ENCODE measurements at regions not wholly inside any gene's neighbourhood (a gene's known extent, or its start where the extent isn't known, plus 50 kb on each side); places are given as distances from the start of the nearest gene placed in this dataset.

- Histone ChIP-seq H3K4me1 (no peaks in the 10 kb centered on the region), H3K4me3 (no peak overlapping the region), H3K27ac (no peak overlapping the region), H3K27me3 (no peaks in the 10 kb centered on the region), H3K9me3 (no peaks in the 10 kb centered on the region), H3K36me3 (no peaks in the 10 kb centered on the region)
- no peak for DNase-seq
- TF ChIP-seq, protein P1, sequence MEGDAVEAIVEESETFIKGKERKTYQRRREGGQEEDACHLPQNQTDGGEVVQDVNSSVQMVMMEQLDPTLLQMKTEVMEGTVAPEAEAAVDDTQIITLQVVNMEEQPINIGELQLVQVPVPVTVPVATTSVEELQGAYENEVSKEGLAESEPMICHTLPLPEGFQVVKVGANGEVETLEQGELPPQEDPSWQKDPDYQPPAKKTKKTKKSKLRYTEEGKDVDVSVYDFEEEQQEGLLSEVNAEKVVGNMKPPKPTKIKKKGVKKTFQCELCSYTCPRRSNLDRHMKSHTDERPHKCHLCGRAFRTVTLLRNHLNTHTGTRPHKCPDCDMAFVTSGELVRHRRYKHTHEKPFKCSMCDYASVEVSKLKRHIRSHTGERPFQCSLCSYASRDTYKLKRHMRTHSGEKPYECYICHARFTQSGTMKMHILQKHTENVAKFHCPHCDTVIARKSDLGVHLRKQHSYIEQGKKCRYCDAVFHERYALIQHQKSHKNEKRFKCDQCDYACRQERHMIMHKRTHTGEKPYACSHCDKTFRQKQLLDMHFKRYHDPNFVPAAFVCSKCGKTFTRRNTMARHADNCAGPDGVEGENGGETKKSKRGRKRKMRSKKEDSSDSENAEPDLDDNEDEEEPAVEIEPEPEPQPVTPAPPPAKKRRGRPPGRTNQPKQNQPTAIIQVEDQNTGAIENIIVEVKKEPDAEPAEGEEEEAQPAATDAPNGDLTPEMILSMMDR (IDR thresholded peaks at IDR 0.05): no peak
- TF ChIP-seq EP300 (IDR thresholded peaks at IDR 0.05): no peak
- no peak for TF ChIP-seq POLR2AphosphoS5 (IDR thresholded peaks at IDR 0.05)
- TF ChIP-seq POLR2A (IDR thresholded peaks at IDR 0.05): no peak
- no peak for ATAC-seq (ENCODE audit: low FRiP score in 2 of 2)
- 71 to 74% methylated on average over 4 of the region's 4 CpGs for WGBS, 2 donors
Measured at GRCh38 chr17:69637446-69638156, 223.1 kb downstream of the MAP2K6 start.

DNA sequence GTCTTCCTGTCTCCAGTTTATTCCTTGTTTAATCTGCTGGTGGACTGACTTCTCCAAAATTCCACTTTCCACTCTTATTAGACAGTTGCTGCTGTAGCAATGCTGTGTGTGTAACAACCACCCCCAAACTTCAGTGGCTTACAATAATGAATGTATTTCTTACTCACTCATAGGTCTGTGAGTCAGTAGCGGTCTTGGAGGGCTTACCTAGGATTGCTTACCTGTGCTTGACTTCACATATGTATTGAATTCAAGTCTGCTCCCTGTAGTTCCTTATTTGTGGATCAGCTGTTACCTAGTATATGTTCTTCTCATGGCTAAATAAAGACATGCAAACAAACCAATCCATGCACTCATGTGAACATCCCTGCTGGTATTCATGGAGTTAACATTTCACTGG, 224.6 kb downstream of the MAP2K6 start:
- Histone ChIP-seq H3K4me1 (no peaks in the 10 kb centered on the region), H3K4me3 (no peak overlapping the region), H3K9me3 (no peaks in the 10 kb centered on the region), H3K36me3 (no peaks in the 10 kb centered on the region), H3K27ac (no peak overlapping the region), H3K27me3 (no peaks in the 10 kb centered on the region)
- WGBS, 2 donors: 90 to 95% methylated on average over 1 of the region's 1 CpG
- TF ChIP-seq EP300 (IDR thresholded peaks at IDR 0.05) (no peak), POLR2AphosphoS5 (IDR thresholded peaks at IDR 0.05) (no peak), POLR2A (IDR thresholded peaks at IDR 0.05) (no peak)
- TF ChIP-seq, protein P1 (IDR thresholded peaks at IDR 0.05): no peak
- DNase-seq (no peak), ATAC-seq (ENCODE audit: low FRiP score in 2 of 2) (no peak)

DNA sequence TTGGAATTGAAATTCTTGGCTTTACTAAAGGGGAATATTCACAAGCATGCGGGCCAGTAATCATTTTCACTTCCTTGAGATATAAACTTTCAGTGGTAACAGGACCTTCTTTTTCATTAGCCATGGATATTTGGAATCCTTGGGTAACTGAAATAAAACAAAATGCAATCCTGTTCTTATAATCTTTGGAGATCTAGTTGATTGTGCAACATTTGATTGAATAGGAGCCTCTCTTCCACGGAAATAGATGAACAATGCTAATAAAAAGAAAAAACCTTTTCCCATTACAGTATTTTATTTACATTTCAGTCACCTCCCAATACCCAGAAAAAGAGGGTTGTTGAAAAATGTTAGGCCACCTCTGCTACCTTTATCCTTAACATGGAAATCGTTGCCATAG, 225.6 kb downstream of the MAP2K6 start:
- no peak for TF ChIP-seq POLR2AphosphoS5 (IDR thresholded peaks at IDR 0.05)
- no peak for TF ChIP-seq POLR2A (IDR thresholded peaks at IDR 0.05)
- TF ChIP-seq EP300 (IDR thresholded peaks at IDR 0.05): no peak
- TF ChIP-seq, protein P1 (IDR thresholded peaks at IDR 0.05): no peak
- DNase-seq (no peak), ATAC-seq (ENCODE audit: low FRiP score in 2 of 2) (no peak)
- H3K36me3 ChIP-seq: no peaks in the 10 kb centered on the region
- 58 to 61% methylated on average over 3 of the region's 3 CpGs for WGBS, 2 donors
- H3K27me3 ChIP-seq: no peaks in the 10 kb centered on the region
- H3K4me1 ChIP-seq: no peaks in the 10 kb centered on the region
- no peaks in the 10 kb centered on the region for H3K9me3 ChIP-seq
- H3K27ac ChIP-seq: no peak overlapping the region
- no peak overlapping the region for H3K4me3 ChIP-seq

GRCh38 chr17:69643686-69644085, 229.2 kb downstream of the MAP2K6 start:
- no peak for DNase-seq
- TF ChIP-seq, protein P1 (IDR thresholded peaks at IDR 0.05): no peak
- TF ChIP-seq EP300 (IDR thresholded peaks at IDR 0.05) (no peak), POLR2A (IDR thresholded peaks at IDR 0.05) (no peak), POLR2AphosphoS5 (IDR thresholded peaks at IDR 0.05) (no peak)
- 69 to 83% methylated on average over 2 of the region's 2 CpGs for WGBS, 2 donors
- Histone ChIP-seq H3K9me3 (no peaks in the 10 kb centered on the region), H3K4me3 (no peak overlapping the region), H3K27ac (no peak overlapping the region), H3K36me3 (no peaks in the 10 kb centered on the region), H3K27me3 (no peaks in the 10 kb centered on the region), H3K4me1 (no peaks in the 10 kb centered on the region)
- no peak for ATAC-seq (ENCODE audit: low FRiP score in 2 of 2)

DNA sequence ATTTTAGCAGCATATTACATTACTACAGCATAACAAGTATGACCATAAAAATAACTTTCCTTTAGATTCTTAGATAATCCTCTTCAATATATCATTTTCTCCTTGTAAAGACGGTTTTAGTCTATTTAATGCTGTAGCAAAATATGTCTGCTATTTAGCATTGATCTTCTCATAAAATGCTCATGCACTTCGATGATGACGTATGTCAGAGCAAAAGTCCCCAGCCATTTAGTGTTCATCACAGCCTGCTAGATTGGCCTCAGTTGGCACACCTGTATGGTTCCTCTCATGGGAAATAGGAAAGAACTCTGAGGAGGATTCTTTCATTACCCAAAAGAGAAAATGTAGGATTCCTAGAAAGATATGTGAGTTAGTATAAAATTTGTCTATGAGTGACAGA, 232.2 kb downstream of the MAP2K6 start:
- DNase-seq (no peak), ATAC-seq (ENCODE audit: low FRiP score in 2 of 2) (no peak)
- no peaks in the 10 kb centered on the region for H3K4me1 ChIP-seq
- no peak overlapping the region for H3K4me3 ChIP-seq
- WGBS, 2 donors: 93% methylated on average over 3 of the region's 3 CpGs
- no peaks in the 10 kb centered on the region for H3K27me3 ChIP-seq
- no peaks in the 10 kb centered on the region for H3K9me3 ChIP-seq
- H3K27ac ChIP-seq: no peak overlapping the region
- H3K36me3 ChIP-seq: no peaks in the 10 kb centered on the region
- TF ChIP-seq POLR2AphosphoS5 (IDR thresholded peaks at IDR 0.05) (no peak), EP300 (IDR thresholded peaks at IDR 0.05) (no peak), POLR2A (IDR thresholded peaks at IDR 0.05) (no peak)
- TF ChIP-seq, protein P1 (IDR thresholded peaks at IDR 0.05): no peak

Measured in upper lobe of left lung (tissue), 6 donors.